ENCODE measurements at regions not wholly inside any gene's neighbourhood (a gene's known extent, or its start where the extent isn't known, plus 50 kb on each side); places are given as distances from the start of the nearest gene placed in this dataset.
"Not testable (repeated sequence)": the region's sequence is repeated elsewhere in the genome, so short reads cannot be mapped to it uniquely, and the experiment has no call there.

GRCh38 chr5:112503749-112504501, 84.8 kb upstream of the EPB41L4A start:
- not testable (repeated sequence) for TF ChIP-seq CTCF (IDR thresholded peaks at IDR 0.05 in 8 of 11, conservative IDR thresholded peaks at IDR 0.05 in 3 of 11); POLR2AphosphoS5 (IDR thresholded peaks at IDR 0.05)

All from spleen (tissue), 7 donors.